ENCODE measurements at regions not wholly inside any gene's neighbourhood (a gene's known extent, or its start where the extent isn't known, plus 50 kb on each side); places are given as distances from the start of the nearest gene placed in this dataset.

- no peak for DNase-seq (ENCODE audit: low read depth in 2 of 2)
Measured at GRCh38 chr4:122038896-122039295, 87.0 kb upstream of the TRPC3 start.

- no peak for DNase-seq (ENCODE audit: low read depth in 2 of 2)
Measured at GRCh38 chr4:122034619-122035018, 82.8 kb upstream of the TRPC3 start.

- DNase-seq (ENCODE audit: low read depth in 2 of 2): no peak
Measured at GRCh38 chr4:122027203-122027602, 75.3 kb upstream of the TRPC3 start.

GRCh38 chr4:122017296-122017695 is 65.4 kb upstream of the TRPC3 start:
- DNase-seq (ENCODE audit: low read depth in 2 of 2): no peak

GRCh38 chr4:122015203-122015602 is 63.3 kb upstream of the TRPC3 start:
- no peak for DNase-seq (ENCODE audit: low read depth in 2 of 2)

- peak; percentile 87 to 88 for DNase-seq (ENCODE audit: low read depth in 2 of 2)
Measured at GRCh38 chr4:122012735-122013134, 60.9 kb upstream of the TRPC3 start.

GRCh38 chr4:122010610-122011009 is 58.8 kb upstream of the TRPC3 start:
- peak; percentile 90 to 91 for DNase-seq (ENCODE audit: low read depth in 2 of 2)

GRCh38 chr4:122009524-122009923 is 57.7 kb upstream of the TRPC3 start:
- no peak for DNase-seq (ENCODE audit: low read depth in 2 of 2)

GRCh38 chr4:122007016-122007415 is 55.2 kb upstream of the TRPC3 start:
- no peak for DNase-seq (ENCODE audit: low read depth in 2 of 2)

- peak; percentile 74 to 77 for DNase-seq (ENCODE audit: low read depth in 2 of 2)
Measured at GRCh38 chr4:122005064-122005755, 53.4 kb upstream of the TRPC3 start.

- DNase-seq (ENCODE audit: low read depth in 2 of 2): no peak
Measured at GRCh38 chr4:122003335-122003734, 51.5 kb upstream of the TRPC3 start.
